ENCODE measurements at regions not wholly inside any gene's neighbourhood (a gene's known extent, or its start where the extent isn't known, plus 50 kb on each side); places are given as distances from the start of the nearest gene placed in this dataset.

GRCh38 chr18:24947521-24948305 lies 404.3 kb downstream of the ZNF521 start:
- H3K27ac Mint-ChIP-seq = no peak overlapping the region
- H3K36me3 Mint-ChIP-seq = peaks cover 4% of the 10 kb centered on the region

GRCh38 chr18:24949908-24950307 lies 402.1 kb downstream of the ZNF521 start:
- Mint-ChIP-seq H3K27me3 (peaks cover 1% of the 10 kb centered on the region), H3K4me1 (no peaks in the 10 kb centered on the region), H3K27ac (no peak overlapping the region), H3K4me3 (no peak overlapping the region), H3K36me3 (no peaks in the 10 kb centered on the region), H3K9me3 (no peaks in the 10 kb centered on the region)

More at GRCh38 chr18:24947521-24948305, 404.3 kb downstream of the ZNF521 start:
- Mint-ChIP-seq H3K4me1 (no peaks in the 10 kb centered on the region), H3K4me3 (no peak overlapping the region), H3K27me3 (peaks cover 5% of the 10 kb centered on the region), H3K9me3 (no peaks in the 10 kb centered on the region)

- Mint-ChIP-seq H3K9me3 (no peaks in the 10 kb centered on the region), H3K36me3 (no peaks in the 10 kb centered on the region), H3K4me1 (no peaks in the 10 kb centered on the region), H3K27me3 (peaks cover 3% of the 10 kb centered on the region), H3K4me3 (no peak overlapping the region), H3K27ac (no peak overlapping the region)
Observed at GRCh38 chr18:24954341-24954740, 397.6 kb downstream of the ZNF521 start.

- Mint-ChIP-seq H3K4me1 (no peaks in the 10 kb centered on the region), H3K27me3 (peaks cover 3% of the 10 kb centered on the region), H3K36me3 (no peaks in the 10 kb centered on the region), H3K27ac (no peak overlapping the region), H3K9me3 (peaks cover 0 to 1% (median 0%) of the 10 kb centered on the region in 3 donors), H3K4me3 (peak overlapping the region in 1 of 4 donors; percentile 58)
Observed at GRCh38 chr18:24958001-24958400, 394.0 kb downstream of the ZNF521 start.

GRCh38 chr18:24959051-24959476 lies 392.9 kb downstream of the ZNF521 start:
- no peak overlapping the region for H3K4me3 Mint-ChIP-seq
- H3K9me3 Mint-ChIP-seq = peaks cover 0 to 5% (median 0%) of the 10 kb centered on the region in 3 donors
- H3K27ac Mint-ChIP-seq = no peak overlapping the region
- peaks cover under 1 to 2% (median 1%) of the 10 kb centered on the region in 3 donors for H3K4me1 Mint-ChIP-seq
- peaks cover 3% of the 10 kb centered on the region for H3K27me3 Mint-ChIP-seq
- H3K36me3 Mint-ChIP-seq = no peaks in the 10 kb centered on the region

- Mint-ChIP-seq H3K36me3 (no peaks in the 10 kb centered on the region), H3K27me3 (no peaks in the 10 kb centered on the region), H3K9me3 (peaks cover 2 to 8% (median 4%) of the 10 kb centered on the region in 3 donors), H3K27ac (peak overlapping the region in 1 of 3 donors; percentile 17), H3K4me3 (no peak overlapping the region), H3K4me1 (peaks cover 2 to 6% (median 5%) of the 10 kb centered on the region in 3 donors)
Observed at GRCh38 chr18:24964216-24964615, 387.8 kb downstream of the ZNF521 start.

GRCh38 chr18:24968238-24968775 lies 383.7 kb downstream of the ZNF521 start:
- Mint-ChIP-seq H3K27me3 (peaks cover 3% of the 10 kb centered on the region), H3K4me3 (no peak overlapping the region), H3K9me3 (peaks cover 3 to 8% (median 4%) of the 10 kb centered on the region in 3 donors), H3K36me3 (no peaks in the 10 kb centered on the region), H3K4me1 (peaks cover 2 to 6% (median 6%) of the 10 kb centered on the region in 3 donors), H3K27ac (no peak overlapping the region)

GRCh38 chr18:24972577-24972976 lies 379.4 kb downstream of the ZNF521 start:
- Mint-ChIP-seq H3K9me3 (peaks cover 0 to 3% (median 1%) of the 10 kb centered on the region in 3 donors), H3K27ac (no peak overlapping the region), H3K4me1 (peaks cover 0 to 2% (median 0%) of the 10 kb centered on the region in 3 donors), H3K27me3 (peaks cover 7% of the 10 kb centered on the region), H3K36me3 (no peaks in the 10 kb centered on the region), H3K4me3 (no peak overlapping the region)

- peaks cover 0 to 2% (median 0%) of the 10 kb centered on the region in 3 donors for H3K4me1 Mint-ChIP-seq
- peaks cover 0 to 1% (median 1%) of the 10 kb centered on the region in 3 donors for H3K9me3 Mint-ChIP-seq
- no peak overlapping the region for H3K27ac Mint-ChIP-seq
- H3K4me3 Mint-ChIP-seq = no peak overlapping the region
- H3K36me3 Mint-ChIP-seq = no peaks in the 10 kb centered on the region
- H3K27me3 Mint-ChIP-seq = peaks cover 9% of the 10 kb centered on the region
Observed at GRCh38 chr18:24974431-24974830, 377.5 kb downstream of the ZNF521 start.

- peaks cover 7% of the 10 kb centered on the region for H3K27me3 Mint-ChIP-seq
- H3K4me1 Mint-ChIP-seq = peaks cover 0 to 2% (median 0%) of the 10 kb centered on the region in 3 donors
- peaks cover 0 to 1% (median 1%) of the 10 kb centered on the region in 3 donors for H3K9me3 Mint-ChIP-seq
Observed at GRCh38 chr18:24975496-24976372, 376.2 kb downstream of the ZNF521 start.

GRCh38 chr18:24976502-24976901 lies 375.5 kb downstream of the ZNF521 start:
- H3K27me3 Mint-ChIP-seq = peaks cover 7% of the 10 kb centered on the region
- no peaks in the 10 kb centered on the region for H3K36me3 Mint-ChIP-seq
- H3K27ac Mint-ChIP-seq = no peak overlapping the region
- no peaks in the 10 kb centered on the region for H3K4me1 Mint-ChIP-seq
- no peaks in the 10 kb centered on the region for H3K9me3 Mint-ChIP-seq
- H3K4me3 Mint-ChIP-seq = no peak overlapping the region

More at GRCh38 chr18:24975496-24976372, 376.2 kb downstream of the ZNF521 start:
- Mint-ChIP-seq H3K36me3 (no peaks in the 10 kb centered on the region), H3K4me3 (no peak overlapping the region), H3K27ac (no peak overlapping the region)

GRCh38 chr18:24979235-24979634 lies 372.7 kb downstream of the ZNF521 start:
- no peaks in the 10 kb centered on the region for H3K9me3 Mint-ChIP-seq
- H3K36me3 Mint-ChIP-seq = no peaks in the 10 kb centered on the region
- H3K4me3 Mint-ChIP-seq = no peak overlapping the region

GRCh38 chr18:24982831-24983230 lies 369.1 kb downstream of the ZNF521 start:
- peak overlapping the region in 1 of 3 donors; percentile 4 for H3K27ac Mint-ChIP-seq
- H3K36me3 Mint-ChIP-seq = no peaks in the 10 kb centered on the region
- no peaks in the 10 kb centered on the region for H3K4me1 Mint-ChIP-seq
- H3K9me3 Mint-ChIP-seq = no peaks in the 10 kb centered on the region
- H3K4me3 Mint-ChIP-seq = no peak overlapping the region
- H3K27me3 Mint-ChIP-seq = peaks cover 12% of the 10 kb centered on the region

More at GRCh38 chr18:24979235-24979634, 372.7 kb downstream of the ZNF521 start:
- Mint-ChIP-seq H3K27me3 (peaks cover 12% of the 10 kb centered on the region), H3K27ac (no peak overlapping the region), H3K4me1 (no peaks in the 10 kb centered on the region)

GRCh38 chr18:24983566-24984139 lies 368.3 kb downstream of the ZNF521 start:
- H3K36me3 Mint-ChIP-seq = no peaks in the 10 kb centered on the region
- no peak overlapping the region for H3K27ac Mint-ChIP-seq
- H3K4me1 Mint-ChIP-seq = no peaks in the 10 kb centered on the region
- H3K27me3 Mint-ChIP-seq = peaks cover 12% of the 10 kb centered on the region
- no peaks in the 10 kb centered on the region for H3K9me3 Mint-ChIP-seq
- H3K4me3 Mint-ChIP-seq = no peak overlapping the region
